Kidney (tissue), 13 donors: ENCODE measurements at regions not wholly inside any gene's neighbourhood (a gene's known extent, or its start where the extent isn't known, plus 50 kb on each side); places are given as distances from the start of the nearest gene placed in this dataset.
A peak's percentile ranks its signal among the peaks of the same experiment; 100 is the strongest.

Experiments
- DNase-seq, 5 donors: peaks; one replicate each; pipeline ENCODE4 v3.0.0-alpha.2; 2013 to 2020
- FAIRE-seq: peaks from 2 replicates; lab custom pipeline; 2012; peaks lifted over from hg19 to GRCh38; lab: Jason Lieb, UNC
- H3K27ac ChIP-seq, 2 donors: one replicate each; pipeline ENCODE4 v1.7.0; 2013; ENCODE audit warnings: low read depth in 2 of 2, low read length in 2 of 2, inconsistent platforms in 1 of 2
- H3K27me3 ChIP-seq: one replicate; pipeline ENCODE4 v1.7.1; 2013; ENCODE audit warnings: low read length, inconsistent platforms; ENCODE audit not compliant: control insufficient read depth, insufficient read depth
- H3K36me3 ChIP-seq, 3 donors: one replicate each; pipeline versions ENCODE4 v1.7.0 to v1.7.1; 2013; ENCODE audit warnings: low read length in 3 of 3, control low read depth in 1 of 3, inconsistent platforms in 1 of 3; ENCODE audit not compliant: insufficient read depth in 3 of 3, control insufficient read depth in 2 of 3
- H3K4me1 ChIP-seq, 3 donors: one replicate each; pipeline versions ENCODE4 v1.7.0 to v1.7.1; 2013; ENCODE audit warnings: low read length in 3 of 3, inconsistent platforms in 1 of 3, low read depth in 1 of 3; ENCODE audit not compliant: control insufficient read depth in 2 of 3, insufficient read depth in 2 of 3
- H3K4me3 ChIP-seq, 3 donors: one replicate each; pipeline versions ENCODE4 v1.7.0 to v1.8.1; 2013; ENCODE audit warnings: low read length in 3 of 3, control low read depth in 1 of 3, inconsistent platforms in 1 of 3
- H3K9ac ChIP-seq, 3 donors: one replicate each; pipeline versions ENCODE4 v1.7.0 to v1.7.1; 2013; ENCODE audit warnings: low read length in 3 of 3, control low read depth in 1 of 3, inconsistent platforms in 1 of 3
- H3K9me3 ChIP-seq, 3 donors: one replicate each; pipeline versions ENCODE4 v1.7.0 to v1.7.1; 2013; ENCODE audit warnings: low read length in 3 of 3, control low read depth in 1 of 3, inconsistent platforms in 1 of 3; ENCODE audit not compliant: control insufficient read depth in 2 of 3, insufficient read depth in 1 of 3
- intact Hi-C: fragments of 100-400 bp; cut with DNase I; formaldehyde crosslinking; loops from one replicate; pipeline ENCODE4 v1.11.1; 2022
- TF ChIP-seq, protein P1 (sequence below): IDR thresholded peaks from 3 replicates; pipeline ENCODE4 v1.5.1; 2012; ENCODE audit warnings: mild to moderate bottlenecking, moderate library complexity, borderline replicate concordance; ENCODE audit not compliant: insufficient read depth; ENCODE audit errors: extremely low read depth
- donor health status: control.
- donor health status: control.
- donor health status: control.
- donor health status: control.
- donor health status: control.
- donor health status: DM: yes; HTN: yes; CAD: no.
- donor health status: Normal renal cell carcinoma (clear cell type).

DNA sequence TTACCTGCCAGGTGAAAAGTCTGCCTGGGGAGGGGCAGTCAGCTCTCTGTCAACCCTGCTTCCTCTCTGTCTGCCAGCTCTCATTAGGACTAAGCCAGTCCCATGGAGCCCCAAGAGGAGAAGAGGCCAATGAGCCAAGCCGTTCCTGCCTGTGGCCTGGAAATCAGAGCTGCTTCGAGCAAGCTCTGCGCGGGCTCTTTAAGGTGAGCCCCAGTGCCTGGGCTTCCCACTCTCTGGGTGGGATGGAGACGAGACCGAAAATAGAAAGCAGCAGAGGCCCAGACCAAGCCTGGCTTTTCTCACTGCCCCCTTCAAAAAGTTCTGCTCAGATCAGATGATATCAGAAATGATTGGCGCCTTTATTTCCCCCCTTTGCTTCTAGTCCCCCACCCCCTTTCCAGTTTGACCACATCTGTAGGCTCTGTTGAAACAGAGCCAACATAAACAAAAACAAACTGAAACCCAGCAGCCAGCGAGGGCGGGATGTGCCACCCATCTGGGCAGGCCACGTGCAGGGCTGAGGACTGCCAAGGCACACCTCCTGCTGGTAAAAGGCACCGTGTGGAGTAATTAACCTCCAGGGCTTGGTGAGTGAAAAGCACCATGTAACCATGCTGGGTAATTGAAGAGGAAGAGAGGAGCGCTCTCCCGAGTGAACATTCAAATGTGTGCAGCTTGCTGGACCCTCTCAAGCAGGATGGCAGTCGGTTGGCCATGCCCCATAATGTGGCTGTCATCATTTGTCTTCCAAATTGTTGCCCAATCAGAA, 471.0 kb upstream of the PROK2 start:
- H3K4me3 ChIP-seq, result no peak overlapping the region
- no peaks in the 10 kb centered on the region for H3K36me3 ChIP-seq
- TF ChIP-seq, protein P1, sequence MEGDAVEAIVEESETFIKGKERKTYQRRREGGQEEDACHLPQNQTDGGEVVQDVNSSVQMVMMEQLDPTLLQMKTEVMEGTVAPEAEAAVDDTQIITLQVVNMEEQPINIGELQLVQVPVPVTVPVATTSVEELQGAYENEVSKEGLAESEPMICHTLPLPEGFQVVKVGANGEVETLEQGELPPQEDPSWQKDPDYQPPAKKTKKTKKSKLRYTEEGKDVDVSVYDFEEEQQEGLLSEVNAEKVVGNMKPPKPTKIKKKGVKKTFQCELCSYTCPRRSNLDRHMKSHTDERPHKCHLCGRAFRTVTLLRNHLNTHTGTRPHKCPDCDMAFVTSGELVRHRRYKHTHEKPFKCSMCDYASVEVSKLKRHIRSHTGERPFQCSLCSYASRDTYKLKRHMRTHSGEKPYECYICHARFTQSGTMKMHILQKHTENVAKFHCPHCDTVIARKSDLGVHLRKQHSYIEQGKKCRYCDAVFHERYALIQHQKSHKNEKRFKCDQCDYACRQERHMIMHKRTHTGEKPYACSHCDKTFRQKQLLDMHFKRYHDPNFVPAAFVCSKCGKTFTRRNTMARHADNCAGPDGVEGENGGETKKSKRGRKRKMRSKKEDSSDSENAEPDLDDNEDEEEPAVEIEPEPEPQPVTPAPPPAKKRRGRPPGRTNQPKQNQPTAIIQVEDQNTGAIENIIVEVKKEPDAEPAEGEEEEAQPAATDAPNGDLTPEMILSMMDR, result peak; percentile 1
- H3K9me3 ChIP-seq, result no peaks in the 10 kb centered on the region
- peaks cover 0 to 12% (median 9%) of the 10 kb centered on the region in 3 donors for H3K4me1 ChIP-seq
- peak overlapping the region; percentile 47 to 56 for H3K27ac ChIP-seq
- intact Hi-C loops, result no loop called here
- no peaks in the 10 kb centered on the region for H3K27me3 ChIP-seq
- DNase-seq, result peak; percentile 80 to 94 (median 89)
- no peak overlapping the region for H3K9ac ChIP-seq
- no peak for FAIRE-seq

DNA sequence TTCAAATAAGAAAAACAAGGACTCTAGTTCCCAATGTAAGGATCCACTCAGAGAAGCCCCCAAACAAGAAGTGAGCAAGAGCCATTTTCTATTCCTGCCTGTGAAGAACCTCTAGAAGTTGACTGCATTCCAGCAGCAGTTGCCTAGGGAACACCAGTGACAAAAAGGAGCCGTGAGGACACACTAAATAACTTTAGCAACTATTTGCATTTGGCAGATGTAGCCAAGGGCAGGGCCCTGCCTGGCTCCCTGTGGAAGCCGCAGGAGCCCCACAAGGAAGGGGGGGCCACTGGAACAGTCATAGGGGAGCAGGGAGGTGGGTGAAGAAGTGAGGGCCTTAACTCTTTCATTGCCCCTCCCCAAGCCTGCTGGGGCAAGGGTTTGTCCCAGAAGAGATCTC, 470.2 kb upstream of the PROK2 start:
- FAIRE-seq (no peak), DNase-seq (peak; percentile 59 to 92 (median 83))
- no peak overlapping the region for H3K4me3 ChIP-seq
- no peaks in the 10 kb centered on the region for H3K9me3 ChIP-seq
- H3K9ac ChIP-seq, result no peak overlapping the region
- intact Hi-C loops, result no loop called here
- no peak overlapping the region for H3K27ac ChIP-seq
- H3K4me1 ChIP-seq, result peaks cover 0 to 12% (median 9%) of the 10 kb centered on the region in 3 donors
- no peaks in the 10 kb centered on the region for H3K27me3 ChIP-seq
- H3K36me3 ChIP-seq, result no peaks in the 10 kb centered on the region
- TF ChIP-seq, protein P1, result no peak

DNA sequence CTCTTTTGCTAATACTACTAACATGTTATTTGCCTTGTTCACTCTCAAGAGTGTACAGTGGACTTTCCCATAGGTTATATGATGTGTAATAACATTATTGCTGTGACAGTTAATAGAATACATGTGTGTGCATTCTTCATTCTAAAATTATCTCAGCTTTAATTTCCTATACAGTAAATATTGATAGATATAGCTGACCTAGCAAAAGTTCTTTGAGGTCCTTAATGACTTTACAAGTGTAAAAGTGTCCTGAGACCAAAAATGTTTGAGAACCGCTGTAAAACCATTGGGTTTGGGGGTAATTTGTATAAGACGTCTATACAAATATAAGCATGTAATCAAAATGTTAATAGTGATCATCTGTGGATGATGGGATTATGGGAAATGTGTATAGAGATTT, 469.5 kb upstream of the PROK2 start:
- Histone ChIP-seq H3K9ac (no peak overlapping the region), H3K27ac (no peak overlapping the region), H3K27me3 (no peaks in the 10 kb centered on the region), H3K36me3 (no peaks in the 10 kb centered on the region), H3K4me3 (no peak overlapping the region), H3K9me3 (no peaks in the 10 kb centered on the region), H3K4me1 (peaks cover 0 to 12% (median 9%) of the 10 kb centered on the region in 3 donors)
- no peak for FAIRE-seq
- TF ChIP-seq, protein P1, result no peak
- no peak for DNase-seq
- intact Hi-C loops, result no loop called here
